ENCODE measurements at regions not wholly inside any gene's neighbourhood (a gene's known extent, or its start where the extent isn't known, plus 50 kb on each side); places are given as distances from the start of the nearest gene placed in this dataset.
"Not testable (repeated sequence)": the region's sequence is repeated elsewhere in the genome, so short reads cannot be mapped to it uniquely, and the experiment has no call there.

DNA sequence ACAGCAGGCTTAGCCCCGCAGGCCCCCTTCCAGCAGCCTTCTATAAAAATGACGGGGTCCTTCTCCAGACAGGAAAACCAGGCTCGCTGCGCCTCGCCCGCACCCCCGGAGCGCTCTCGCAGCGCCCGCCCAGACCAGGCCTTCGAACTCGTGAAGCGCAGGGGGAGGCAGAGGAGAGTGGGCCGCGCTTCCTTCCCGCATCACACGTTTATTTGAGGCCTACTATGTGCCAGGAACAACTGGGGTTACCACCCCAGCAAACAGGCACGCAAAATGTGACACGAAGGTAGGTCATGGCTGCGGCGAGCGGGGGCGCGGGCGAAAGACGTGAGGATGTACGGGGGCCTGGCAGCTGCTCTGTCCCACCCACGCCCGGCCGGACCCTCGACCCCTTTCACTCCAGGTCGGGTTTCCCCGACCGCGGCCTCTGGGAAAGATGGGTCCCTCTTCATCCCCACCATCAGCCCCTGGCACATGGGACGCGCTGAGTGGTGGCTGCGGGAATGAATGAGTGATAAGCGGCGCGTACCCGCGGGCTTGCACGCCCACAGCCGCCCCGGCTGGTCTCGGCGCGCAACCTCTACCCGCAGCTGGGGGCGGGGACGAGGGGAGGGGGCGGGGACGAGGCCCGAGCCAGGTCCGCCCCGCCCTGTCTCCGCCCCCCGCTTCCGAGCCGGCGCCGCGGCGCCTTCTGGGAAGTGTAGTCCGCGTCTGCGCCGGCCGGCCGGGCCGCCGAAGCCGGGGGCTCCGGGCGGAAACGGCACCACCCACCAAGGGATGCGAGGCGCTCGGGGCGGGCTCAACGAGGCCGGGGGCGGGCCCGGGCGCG, 59.1 kb downstream of the ZNF467 start:
- peak; percentile 97 for DNase-seq

DNA sequence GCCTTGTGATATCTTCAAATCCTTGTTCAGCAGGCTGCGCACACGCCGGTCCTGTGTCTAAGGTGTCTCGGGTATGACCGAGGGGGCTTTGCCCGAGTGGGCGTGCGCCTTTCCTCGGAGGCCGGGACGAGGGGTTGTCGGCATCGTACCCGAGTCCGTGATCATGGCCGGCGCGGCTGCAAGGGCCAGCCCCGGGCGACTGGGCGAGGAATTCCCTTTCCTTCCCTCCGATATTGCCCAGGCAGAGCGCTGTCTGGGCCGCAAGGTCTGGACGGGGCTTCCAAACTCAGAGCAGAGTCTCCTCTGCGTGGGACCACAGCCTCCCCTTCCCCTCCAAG, 59.7 kb downstream of the ZNF467 start:
- no peak for DNase-seq

DNA sequence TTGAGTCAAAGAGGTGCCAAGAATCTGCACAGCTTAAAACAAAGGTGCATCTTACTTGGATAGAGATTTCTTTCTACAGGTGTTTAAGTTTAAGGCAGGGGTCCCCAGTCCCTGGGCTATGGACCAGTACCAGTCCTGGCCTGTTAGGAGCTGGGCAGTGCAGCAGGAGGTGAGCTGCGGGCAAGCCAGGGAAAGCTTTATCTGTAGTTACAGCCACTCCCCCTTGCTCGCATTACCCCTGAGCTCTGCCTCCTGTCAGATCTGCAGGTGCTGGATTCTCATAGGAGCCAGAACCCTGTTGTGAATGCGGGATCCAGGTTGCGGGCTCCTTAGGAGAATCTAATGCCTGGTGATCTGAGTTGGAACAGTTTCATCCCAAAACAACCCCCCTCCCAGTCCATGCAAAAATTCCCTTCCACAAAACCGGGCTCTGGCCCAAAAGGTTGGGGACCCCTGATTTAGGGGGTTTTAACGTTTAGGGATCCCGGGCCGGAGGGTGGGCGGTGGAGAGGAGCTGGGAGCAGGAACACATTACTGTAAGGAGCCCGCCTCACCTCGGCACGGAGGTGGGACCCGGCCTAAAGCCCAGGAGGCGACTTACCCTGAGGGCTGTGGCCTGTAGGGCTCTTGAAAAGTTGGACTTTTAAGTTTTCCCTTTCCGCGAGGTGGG, 60.2 kb downstream of the ZNF467 start:
- DNase-seq: no peak

DNA sequence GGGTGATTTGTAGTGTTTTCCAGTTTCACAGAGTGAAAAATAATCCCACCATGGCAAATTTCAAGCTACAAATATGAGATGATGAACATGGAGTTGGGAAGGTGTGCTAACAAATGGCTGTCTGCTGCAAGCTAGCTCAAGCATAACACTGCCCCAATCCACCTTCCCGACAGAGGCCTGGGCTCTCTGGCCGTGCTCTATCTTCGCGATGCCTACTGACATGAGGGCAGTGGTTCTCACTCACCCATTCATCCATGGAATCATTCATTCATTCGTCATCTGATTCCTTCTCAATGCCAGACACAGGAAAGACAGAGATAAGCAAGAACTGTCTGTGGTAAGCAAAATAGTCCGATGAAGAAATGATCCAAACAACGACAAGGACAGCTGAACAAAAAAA, 65.4 kb downstream of the ZNF467 start:
- no peak for DNase-seq

DNA sequence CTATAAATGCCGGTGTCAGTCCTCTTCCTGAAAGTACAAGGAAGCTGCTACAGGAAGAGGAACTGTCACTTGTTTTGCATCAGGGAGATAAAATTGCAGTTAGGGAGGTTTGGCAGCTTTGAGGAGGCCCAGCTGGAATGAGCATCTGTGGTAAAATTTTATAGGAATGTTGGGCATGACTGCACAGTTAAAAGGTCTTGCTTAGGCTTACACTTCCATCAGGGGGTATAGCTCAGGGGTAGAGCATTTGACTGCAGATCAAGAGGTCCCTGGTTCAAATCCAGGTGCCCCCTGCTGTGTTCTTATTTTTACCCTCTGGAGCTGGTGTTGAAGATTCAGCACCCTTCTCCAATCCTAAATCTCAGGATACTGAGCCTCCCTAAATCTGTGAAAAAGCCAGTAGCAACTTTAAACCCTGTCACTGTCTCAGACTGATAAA, 65.9 kb downstream of the ZNF467 start:
- DNase-seq: peak; percentile 32

DNA sequence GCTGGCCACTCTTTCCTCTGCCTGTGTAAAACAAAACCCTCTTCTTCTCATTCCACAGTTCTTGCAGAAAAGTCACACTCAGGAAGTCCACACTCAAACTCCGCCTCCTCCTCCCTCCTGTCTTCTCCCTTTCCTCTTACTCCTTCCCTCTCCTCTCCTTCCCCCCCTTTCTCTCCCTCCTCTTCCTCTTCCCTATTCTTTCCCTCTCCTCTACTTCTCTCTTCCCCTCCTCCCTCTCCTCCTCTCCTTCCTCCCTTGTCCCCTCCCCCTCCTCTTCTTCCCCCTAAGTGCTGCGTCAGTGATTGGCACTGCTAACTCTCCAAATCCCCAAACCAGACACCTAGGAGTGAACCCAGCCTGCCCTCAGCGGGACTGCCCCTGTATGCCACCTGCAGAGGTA, 67.0 kb downstream of the ZNF467 start:
- DNase-seq: no peak

DNA sequence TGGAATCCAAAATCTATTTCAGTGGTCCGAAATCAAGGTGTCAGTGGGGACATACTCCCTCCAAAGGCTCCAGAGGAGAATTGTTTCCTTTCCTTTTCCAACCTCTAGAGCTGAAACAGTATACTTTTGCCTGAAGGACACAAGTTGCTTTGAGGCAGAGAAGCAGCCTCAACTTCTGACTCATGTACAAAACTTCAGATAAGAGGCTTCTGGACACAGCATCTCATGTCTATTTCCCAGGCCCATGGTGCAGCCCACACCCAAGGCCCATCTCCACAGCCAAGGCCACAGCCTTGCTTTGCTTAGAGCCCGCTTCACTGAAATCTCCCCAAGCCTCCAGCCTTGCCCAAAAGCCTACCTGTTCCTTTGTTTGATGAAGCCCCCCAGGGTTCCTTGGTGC, 68.9 kb downstream of the ZNF467 start:
- no peak for DNase-seq

DNA sequence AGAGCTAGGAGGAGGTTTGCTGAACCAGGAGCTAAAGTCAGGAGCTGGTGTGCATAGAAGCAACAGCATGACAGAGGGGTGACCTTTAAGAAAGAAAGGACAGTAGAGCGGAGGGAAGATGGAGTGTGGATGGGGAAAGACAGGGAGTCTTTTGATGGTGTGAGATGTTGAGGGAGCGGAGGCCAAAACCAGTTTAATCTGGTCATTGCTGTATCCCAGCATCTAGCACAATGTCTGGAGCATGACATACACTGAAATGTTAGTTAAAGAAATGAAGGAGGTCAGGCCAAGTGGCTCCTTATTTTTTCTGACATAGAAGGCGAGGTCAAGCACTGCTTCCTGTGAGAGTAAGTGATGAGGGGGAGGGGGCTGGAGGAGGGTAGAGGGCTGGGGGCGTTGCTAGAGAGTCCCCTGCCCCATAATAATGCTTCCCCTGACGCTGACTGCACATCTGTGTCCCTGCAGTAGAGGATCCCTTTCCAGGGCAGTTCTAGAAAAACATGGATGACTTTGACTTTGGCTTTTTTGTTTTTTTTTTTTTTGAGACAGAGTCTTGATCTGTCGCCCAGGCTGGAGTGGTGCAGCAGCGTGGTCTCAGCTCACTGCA, 70.2 kb downstream of the ZNF467 start:
- no peak for DNase-seq

DNA sequence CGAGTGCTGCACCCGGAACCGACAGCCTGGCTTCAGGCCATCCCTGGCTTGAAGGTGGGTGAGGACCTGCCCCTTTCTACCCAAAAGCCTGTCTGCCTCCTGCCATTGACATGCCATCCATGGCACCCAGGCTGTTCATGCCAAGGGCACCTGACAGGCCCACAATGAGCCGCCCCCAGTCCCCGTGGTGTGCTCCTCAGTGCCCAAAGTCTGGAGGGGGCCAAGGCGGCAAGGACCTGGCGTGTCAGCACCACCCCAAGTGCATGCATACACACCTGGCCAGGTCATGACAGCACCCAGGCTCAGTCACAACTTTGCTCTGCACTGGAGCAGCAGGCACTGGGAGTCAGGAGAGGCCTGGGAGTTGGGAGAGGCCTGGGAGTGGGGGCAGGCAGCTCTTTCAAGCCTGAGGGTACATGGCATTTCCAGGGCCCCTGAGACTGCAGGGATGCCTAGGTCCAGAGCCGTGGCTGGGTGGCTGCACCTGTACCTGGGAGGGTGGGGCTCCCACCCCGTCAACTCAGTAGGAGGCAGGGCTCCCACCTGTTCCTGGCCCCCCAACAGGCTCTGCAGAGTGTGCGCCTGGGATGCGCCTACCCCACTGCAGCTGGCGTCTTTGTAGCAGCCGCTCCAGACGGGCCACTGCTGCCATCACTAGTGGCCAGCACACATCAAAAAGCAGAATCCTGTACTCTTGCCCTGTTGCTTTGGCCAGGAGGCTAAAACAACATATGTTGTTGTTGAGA, 71.7 kb downstream of the ZNF467 start:
- DNase-seq: no peak

DNA sequence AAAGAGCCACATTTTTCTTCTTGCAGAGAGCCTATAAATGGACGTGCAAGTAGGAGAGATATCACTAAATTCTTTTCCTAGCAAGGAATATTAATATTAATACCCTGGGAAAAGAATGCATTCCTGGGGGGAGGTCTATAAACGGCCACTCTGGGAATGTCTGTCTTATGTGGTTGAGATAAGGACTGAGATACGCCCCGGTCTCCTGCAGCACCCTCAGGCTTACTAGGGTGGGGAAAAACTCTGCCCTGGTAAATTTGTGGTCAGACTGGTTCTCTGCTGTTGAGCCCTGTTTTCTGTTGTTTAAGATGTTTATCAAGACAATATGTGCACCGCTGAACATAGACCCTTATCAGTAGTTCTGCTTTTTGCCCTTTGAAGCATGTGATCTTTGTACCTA, 75.6 kb downstream of the ZNF467 start:
- DNase-seq: not testable (repeated sequence)

DNA sequence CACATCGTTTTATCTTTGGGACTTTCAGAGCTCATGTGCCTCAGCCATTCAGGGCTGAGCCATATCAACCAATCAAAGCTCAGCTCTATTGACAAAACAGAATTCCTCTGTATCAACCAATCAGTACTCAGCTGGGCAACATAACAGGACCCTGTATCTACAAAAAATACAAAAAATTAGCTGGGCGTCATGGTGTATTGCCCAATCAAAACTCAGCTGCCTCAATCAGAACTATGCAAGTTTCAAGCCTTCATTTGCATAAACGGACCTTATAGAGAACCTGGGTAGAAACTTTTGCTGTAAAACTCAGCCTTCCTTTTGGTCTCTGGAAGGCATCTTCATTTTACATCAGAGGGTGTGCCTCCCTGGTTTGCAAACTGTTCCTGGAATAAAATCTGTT, 77.1 kb downstream of the ZNF467 start:
- DNase-seq: no peak

DNA sequence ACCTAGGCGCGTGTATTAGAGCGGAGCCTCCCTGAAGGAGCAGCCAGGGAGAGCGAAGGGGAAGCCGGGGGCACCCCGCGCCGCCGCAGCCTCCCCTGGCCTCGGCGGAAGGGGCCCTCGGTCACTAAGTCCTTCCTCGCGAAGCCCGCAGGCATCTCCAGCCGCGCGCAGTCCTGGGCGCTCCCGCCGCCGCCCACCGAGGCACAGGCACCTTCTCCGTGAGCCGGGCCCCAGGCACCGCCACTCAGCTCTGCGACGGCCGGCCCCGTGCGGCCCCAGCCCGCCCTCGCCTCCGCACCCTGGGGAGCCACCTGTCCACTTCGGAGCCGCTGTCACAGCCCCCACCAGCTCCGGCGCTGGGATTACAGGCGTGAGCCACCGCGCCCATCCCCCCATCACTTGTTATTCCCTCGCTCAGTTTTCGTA, 80.8 kb downstream of the ZNF467 start:
- DNase-seq: no peak

DNA sequence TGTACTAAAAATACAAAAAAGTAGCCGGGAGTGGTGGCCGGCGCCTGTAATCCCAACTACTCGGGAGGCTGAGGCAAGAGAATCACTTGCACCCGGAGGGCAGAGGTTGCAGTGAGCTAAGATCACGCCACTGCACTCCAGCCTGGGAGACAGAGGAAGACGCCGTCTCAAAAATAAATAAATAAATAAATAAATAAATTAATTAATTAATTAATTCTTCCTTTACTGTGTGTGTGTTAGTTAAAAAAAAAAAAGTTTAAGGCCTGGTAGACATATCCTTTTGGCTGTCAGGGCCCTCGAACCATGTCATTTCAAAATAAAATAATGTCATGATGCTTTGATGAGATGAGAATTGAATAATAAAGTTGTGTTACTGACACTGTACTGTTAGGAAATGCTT, 81.3 kb downstream of the ZNF467 start:
- DNase-seq: no peak

DNA sequence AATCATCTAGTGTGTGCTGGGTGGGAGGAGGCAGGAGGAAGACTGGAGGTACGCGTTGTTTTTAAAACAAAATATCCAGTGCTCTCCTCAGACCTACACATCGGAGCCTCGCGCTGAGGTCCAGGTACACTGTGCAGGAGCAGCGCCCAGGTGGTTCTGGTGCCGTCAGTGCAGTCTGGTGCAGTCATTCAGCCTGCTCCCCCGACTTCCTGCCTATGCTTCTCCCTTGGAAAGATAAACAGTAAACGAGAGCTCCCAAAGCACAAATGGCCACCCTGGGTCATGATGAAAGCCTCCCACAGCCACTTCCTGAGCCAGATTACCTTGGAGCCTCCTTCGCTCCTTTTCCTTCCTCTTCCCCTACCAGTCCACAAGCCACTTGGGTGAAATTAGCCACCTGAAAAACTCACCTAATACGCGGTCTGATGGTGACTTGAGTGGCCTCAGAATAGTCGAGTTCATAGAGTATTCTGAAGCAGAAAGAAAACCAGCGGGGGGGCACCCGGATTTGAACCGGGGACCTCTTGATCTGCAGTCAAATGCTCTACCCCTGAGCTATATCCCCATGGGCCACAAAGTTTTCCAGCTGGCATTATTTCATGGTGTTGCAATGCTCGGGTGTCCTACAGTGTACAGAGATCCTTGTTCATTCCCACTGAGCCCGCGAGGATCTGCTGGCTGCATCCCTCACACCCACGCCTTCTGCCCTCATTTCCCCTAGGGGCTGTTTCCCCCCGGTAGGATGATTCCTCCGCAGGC, 82.5 kb downstream of the ZNF467 start:
- peak; percentile 55 for DNase-seq

DNA sequence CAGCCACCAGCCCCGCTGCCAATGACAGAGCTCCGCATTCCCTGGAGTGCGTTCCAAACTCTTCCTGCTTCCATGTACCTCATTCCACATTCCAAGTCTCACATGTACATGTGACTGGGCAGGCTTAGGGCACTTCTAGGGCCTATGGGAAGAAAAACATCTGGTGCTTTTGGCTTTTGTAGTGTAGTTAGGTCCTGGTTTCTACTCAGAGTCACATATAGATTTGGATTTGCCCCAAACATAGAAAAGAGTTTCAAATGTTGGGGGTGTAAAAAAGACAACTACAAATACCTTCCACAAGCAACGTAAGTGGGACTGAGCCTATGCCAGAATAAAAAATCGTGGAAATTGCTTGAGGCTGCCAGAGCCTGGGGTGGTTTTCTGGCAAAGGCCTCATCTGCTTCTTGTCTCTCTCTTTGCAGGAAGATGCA, 84.1 kb downstream of the ZNF467 start:
- DNase-seq: peak; percentile 58

DNA sequence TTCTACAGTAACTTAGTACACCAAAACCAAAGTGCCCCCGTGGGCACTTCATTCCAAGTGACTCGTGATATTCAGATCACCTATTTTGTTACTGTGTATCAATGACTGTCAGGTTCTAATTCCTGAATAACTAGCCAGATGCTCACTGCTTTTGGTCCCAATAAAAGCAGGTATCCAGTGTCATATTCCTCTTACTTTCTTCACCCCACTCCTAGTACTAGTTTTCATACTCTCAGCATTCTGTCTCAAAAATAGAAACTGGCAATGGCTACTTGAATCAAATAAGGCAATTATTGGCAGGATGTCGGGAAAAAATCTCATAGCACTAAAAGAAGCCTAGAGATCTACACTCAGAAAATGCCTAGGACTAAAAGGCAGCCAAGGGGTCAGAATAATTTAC, 84.6 kb downstream of the ZNF467 start:
- peak; percentile 8 for DNase-seq

DNA sequence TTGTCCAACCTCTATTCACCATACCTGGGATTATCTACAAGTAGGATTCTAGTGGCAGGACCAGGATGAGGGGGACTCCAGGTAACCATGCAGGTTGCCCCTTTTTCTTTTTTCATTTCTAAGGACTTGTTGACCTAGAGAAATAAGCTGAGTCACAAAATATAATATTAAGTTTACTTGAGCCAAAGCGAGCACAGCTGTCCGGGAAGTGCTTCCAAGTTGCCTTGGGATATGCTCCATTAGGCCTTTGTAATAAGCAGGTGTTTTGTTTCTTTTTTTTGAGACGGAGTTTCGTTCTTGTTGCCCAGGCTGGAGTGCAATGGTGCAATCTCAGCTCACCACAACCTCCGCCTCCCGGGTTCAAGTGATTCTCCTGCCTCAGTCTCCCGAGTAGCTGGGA, 85.6 kb downstream of the ZNF467 start:
- DNase-seq: peak; percentile 44

DNA sequence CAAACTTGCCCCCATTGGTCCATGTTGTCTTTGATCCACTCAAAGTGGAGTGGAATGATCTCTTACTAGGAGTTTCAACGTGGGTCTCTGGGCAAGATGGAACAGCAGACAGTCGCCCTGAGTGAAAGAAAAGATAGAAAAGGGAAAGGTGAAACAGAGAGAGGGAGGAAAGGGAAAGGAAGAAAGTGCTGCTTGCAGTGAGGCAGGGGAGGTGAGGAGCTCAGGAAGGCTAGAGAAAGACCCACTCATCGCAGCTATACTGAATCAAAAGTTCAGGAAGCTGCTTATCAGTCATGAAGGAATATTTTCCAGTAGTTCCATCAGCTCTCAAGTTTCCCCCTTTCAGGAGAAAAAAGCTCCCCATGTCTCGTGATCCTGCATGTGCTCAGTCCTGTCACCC, 86.9 kb downstream of the ZNF467 start:
- DNase-seq: no peak

DNA sequence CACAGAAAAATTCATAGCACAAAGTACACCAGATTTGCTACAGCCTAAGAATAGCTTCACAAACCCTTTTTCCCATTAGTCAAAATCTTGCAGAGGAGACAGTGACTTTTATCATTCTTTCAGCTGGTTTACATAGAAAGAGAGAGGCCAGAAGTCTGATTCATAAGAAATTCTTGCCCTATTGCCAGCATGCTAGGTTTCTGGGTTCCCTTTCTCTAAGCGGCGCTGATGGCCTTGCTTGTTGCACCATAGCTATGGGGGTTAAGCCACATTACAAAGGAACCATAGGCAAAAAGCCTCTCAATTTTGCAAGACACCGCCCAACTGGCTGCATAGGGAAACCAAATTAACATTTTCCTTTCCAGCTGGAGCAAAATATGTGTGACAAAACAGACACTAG, 87.4 kb downstream of the ZNF467 start:
- DNase-seq: peak; percentile 25

DNA sequence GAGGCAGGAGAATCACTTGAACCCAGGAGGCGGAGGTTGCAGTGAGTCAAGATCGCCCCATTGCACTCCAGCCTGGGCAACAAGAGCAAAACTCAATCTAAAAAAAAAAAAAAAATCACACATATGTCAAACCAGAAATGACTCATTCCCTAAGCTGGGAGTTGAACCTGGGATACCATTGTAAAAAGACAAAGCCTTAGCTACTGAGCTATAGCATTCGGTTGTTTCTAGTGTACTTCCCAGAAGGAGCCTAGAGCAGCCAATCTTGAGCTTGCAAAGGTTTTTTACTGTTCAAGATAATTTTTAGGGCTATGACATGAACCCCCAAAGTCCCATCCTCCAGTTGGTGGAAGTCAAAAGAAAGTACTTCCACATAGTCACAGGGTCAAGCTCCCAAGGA, 87.9 kb downstream of the ZNF467 start:
- no peak for DNase-seq

DNA sequence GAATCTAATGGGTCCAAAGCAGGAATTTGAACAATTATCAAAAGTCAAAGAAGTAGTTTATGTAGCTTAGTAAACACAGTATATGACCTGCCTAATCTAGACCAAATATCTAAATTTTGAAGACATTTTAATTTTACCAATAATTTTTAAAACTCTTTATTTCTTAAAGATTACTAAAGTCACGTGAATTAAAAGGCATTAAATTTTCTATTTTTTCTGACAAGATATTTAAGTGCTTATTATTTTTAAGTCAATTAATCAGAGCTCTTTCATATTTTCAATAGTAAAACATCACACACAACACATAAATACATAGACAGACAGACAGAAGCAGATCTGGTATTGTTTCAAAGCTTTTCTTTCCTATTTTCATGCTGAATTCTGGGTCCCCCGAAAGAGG, 89.5 kb downstream of the ZNF467 start:
- no peak for DNase-seq

DNA sequence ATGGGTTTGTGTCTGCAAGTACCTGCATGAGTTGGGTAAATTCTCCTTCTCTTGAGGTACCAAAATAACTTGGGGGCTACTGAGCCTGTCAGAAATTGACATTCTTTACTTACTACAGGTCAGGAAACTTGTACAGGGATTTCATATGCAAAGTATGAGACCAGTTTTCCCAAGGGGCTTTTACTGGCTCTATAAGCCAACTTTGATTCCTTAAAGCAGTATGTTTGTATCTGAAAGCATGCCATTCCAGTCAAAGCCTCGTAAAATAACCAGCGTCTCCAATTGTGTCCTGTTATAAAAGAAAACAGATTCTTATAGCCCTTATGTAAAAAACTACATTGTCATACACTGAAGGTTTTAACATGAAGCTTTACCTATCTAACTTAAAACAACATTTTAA, 90.2 kb downstream of the ZNF467 start:
- no peak for DNase-seq

All from tongue (tissue), 1 donor.